Endodermal cell (in vitro differentiated cells): ENCODE measurements at regions not wholly inside any gene's neighbourhood (a gene's known extent, or its start where the extent isn't known, plus 50 kb on each side); places are given as distances from the start of the nearest gene placed in this dataset.
A peak's percentile ranks its signal among the peaks of the same experiment; 100 is the strongest.

Experiments used
- DNase-seq: peaks from one replicate; pipeline ENCODE4 v3.0.0-alpha.2; 2017
- H3K27ac ChIP-seq: 2 replicates; pipeline ENCODE4 v1.5.1; 2013; ENCODE audit warnings: mild to moderate bottlenecking, low read depth, low read length, moderate library complexity
- H3K27me3 ChIP-seq: 2 replicates; pipeline ENCODE4 v1.6.1; 2013; ENCODE audit warnings: mild to moderate bottlenecking, low read length, moderate library complexity; ENCODE audit not compliant: insufficient read depth, control insufficient read depth, poor library complexity, severe bottlenecking
- H3K36me3 ChIP-seq: 2 replicates; pipeline ENCODE4 v1.7.0; 2013; ENCODE audit warnings: mild to moderate bottlenecking, low read length, moderate library complexity; ENCODE audit not compliant: control insufficient read depth, insufficient read depth
- H3K4me1 ChIP-seq: one replicate; pipeline ENCODE4 v1.7.0; 2013; ENCODE audit warnings: low read length; ENCODE audit not compliant: control insufficient read depth, insufficient read depth
- H3K4me3 ChIP-seq: 2 replicates; pipeline ENCODE4 v1.5.1; 2013; ENCODE audit warnings: mild to moderate bottlenecking, low read length, moderate library complexity
- H3K9ac ChIP-seq: 2 replicates; pipeline ENCODE4 v1.6.1; 2013; ENCODE audit warnings: mild to moderate bottlenecking, low read length, moderate library complexity; ENCODE audit not compliant: poor library complexity, severe bottlenecking; ENCODE audit errors: extremely low read depth
- H3K9me3 ChIP-seq: 2 replicates; pipeline ENCODE4 v1.6.1; 2013; ENCODE audit warnings: mild to moderate bottlenecking, low read length, moderate library complexity; ENCODE audit not compliant: control insufficient read depth
- H3K27ac Mint-ChIP-seq: 2 replicates; pipeline ENCODE4 v1.8.0; 2020; ENCODE audit warnings: mixed read lengths
- H3K27me3 Mint-ChIP-seq: 2 replicates; pipeline ENCODE4 v1.8.0; 2021; ENCODE audit warnings: mild to moderate bottlenecking, mixed read lengths; ENCODE audit not compliant: insufficient read depth
- H3K36me3 Mint-ChIP-seq: 2 replicates; pipeline ENCODE4 v1.8.0; 2020; ENCODE audit warnings: low read depth, mixed read lengths
- H3K4me1 Mint-ChIP-seq: 2 replicates; pipeline ENCODE4 v1.8.0; 2020; ENCODE audit warnings: mixed read lengths
- H3K4me3 Mint-ChIP-seq: 2 replicates; pipeline ENCODE4 v1.8.0; 2020; ENCODE audit warnings: mild to moderate bottlenecking, moderate library complexity, mixed read lengths
- H3K9me3 Mint-ChIP-seq: 2 replicates; pipeline ENCODE4 v1.8.0; 2020; ENCODE audit warnings: mild to moderate bottlenecking, mixed read lengths
- WGBS, 2 experiments: methylation state at CpG; one replicate each; pipeline versions ENCODE4 v1.1.5 to v1.1.7; 2013; ENCODE audit warnings: missing lambda C conversion rate in 2 of 2, mixed read lengths in 1 of 2; ENCODE audit not compliant: insufficient coverage in 1 of 2, insufficient read length in 1 of 2; 5-methylcytosine and 5-hydroxymethylcytosine counted together
- TF ChIP-seq, protein P1 (sequence below): fragments of 200-600 bp; sonication (generic); conservative IDR thresholded peaks from 2 replicates; pipeline ENCODE4 v1.5.0; 2021; ENCODE audit warnings: antibody characterized with exemption, mild to moderate bottlenecking

DNA sequence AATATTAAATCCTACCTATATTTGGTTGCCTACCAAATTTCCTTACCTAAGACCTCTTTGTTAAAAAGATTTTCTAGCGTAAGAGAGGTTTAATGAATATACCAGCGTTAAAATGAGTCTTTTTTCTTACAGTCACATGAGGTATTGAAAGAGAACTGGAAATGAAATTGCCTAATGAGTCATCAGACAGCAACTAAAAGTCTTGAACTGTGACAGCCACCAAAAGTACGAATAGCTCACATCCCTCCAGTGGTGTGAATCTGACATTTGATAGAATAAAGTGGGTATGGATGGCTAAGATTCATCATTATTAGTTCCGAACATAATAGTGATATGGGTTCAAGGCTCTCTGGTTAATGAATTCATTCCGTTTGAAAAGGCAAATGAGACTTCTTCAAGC is 1297.3 kb downstream of the AACS start:
- WGBS, 2 experiments = 89% methylated on average over 3 to 5 of the region's 5 CpGs
- no peak overlapping the region for H3K27ac ChIP-seq
- H3K9me3 ChIP-seq = no peaks in the 10 kb centered on the region
- H3K4me3 ChIP-seq = no peak overlapping the region
- H3K36me3 Mint-ChIP-seq = no peaks in the 10 kb centered on the region
- peaks cover 1% of the 10 kb centered on the region for H3K9me3 Mint-ChIP-seq
- no peak for DNase-seq
- no peak overlapping the region for H3K27ac Mint-ChIP-seq
- H3K4me1 ChIP-seq = no peaks in the 10 kb centered on the region
- no peaks in the 10 kb centered on the region for H3K27me3 ChIP-seq
- H3K27me3 Mint-ChIP-seq = no peaks in the 10 kb centered on the region
- no peak overlapping the region for H3K9ac ChIP-seq
- no peaks in the 10 kb centered on the region for H3K36me3 ChIP-seq
- no peak overlapping the region for H3K4me3 Mint-ChIP-seq
- TF ChIP-seq, protein P1, sequence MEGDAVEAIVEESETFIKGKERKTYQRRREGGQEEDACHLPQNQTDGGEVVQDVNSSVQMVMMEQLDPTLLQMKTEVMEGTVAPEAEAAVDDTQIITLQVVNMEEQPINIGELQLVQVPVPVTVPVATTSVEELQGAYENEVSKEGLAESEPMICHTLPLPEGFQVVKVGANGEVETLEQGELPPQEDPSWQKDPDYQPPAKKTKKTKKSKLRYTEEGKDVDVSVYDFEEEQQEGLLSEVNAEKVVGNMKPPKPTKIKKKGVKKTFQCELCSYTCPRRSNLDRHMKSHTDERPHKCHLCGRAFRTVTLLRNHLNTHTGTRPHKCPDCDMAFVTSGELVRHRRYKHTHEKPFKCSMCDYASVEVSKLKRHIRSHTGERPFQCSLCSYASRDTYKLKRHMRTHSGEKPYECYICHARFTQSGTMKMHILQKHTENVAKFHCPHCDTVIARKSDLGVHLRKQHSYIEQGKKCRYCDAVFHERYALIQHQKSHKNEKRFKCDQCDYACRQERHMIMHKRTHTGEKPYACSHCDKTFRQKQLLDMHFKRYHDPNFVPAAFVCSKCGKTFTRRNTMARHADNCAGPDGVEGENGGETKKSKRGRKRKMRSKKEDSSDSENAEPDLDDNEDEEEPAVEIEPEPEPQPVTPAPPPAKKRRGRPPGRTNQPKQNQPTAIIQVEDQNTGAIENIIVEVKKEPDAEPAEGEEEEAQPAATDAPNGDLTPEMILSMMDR = no peak
- no peaks in the 10 kb centered on the region for H3K4me1 Mint-ChIP-seq

DNA sequence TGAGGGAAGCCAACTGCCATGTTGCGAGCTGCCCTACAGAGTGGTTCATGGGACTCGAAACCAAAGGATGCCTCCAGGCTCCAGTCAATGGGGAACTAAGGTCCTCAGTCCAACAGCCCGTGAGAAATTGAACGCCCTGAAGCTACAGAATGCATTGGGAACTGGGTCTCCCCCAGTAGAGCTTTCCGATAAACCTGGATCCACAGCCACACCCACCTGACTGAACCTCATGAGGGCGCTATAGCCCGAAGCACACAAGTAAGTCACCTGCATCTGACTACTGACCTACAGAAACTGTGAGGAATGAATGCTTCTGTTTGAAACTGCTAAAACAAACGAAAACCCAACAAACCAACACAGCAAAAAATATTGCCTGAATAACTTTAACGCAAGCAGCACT is 1297.7 kb downstream of the AACS start:
- TF ChIP-seq, protein P1 = peak; percentile 75

DNA sequence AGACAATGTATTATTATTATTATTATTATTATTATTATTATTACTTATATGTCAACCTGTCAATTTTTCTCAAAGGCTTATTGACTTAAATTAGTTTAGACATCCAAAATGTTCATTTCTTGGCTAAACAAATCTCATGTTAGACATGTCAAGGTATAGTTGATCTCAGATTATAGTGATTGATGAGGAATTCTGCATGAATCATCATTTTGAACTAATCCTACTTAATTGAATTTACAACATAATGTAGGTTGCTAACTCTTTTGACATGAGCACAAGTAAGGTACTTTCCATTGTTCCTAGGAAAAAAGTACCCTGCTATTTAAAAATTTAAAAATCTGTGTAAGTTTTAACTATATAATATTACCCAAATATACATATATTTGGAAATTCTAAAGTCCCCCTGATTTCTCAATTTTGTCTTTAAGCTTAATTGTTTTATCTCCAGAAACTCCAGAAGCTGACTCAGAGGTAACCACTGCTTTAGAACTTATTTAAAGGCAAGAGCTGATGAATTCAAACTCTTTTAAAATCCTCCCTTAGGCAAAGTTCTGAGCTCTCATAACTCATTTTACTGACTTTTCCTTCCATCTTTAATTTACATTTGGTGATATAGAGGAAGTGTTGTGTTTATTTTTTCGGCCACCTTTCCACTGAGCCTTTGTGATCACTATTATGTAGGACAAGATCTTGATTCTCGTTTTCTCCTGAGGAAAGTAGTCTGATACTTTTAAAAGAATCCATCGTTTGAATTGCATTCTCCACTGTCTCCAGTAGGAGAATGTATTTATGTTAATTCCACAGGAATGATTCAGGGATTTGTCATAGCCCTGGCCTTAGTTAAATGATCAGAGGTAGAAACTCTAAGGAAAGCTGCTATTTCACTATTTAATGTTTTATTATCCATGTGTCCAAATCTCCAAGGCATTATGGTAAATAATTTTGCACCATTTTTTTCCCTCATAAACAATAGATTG is 1304.5 kb downstream of the AACS start:
- no peaks in the 10 kb centered on the region for H3K9me3 Mint-ChIP-seq
- no peaks in the 10 kb centered on the region for H3K36me3 ChIP-seq
- H3K27ac Mint-ChIP-seq = peak overlapping the region; percentile 28
- TF ChIP-seq, protein P1 = peak; percentile 57
- no peak overlapping the region for H3K27ac ChIP-seq
- H3K27me3 Mint-ChIP-seq = no peaks in the 10 kb centered on the region
- H3K4me3 ChIP-seq = no peak overlapping the region
- no peak overlapping the region for H3K4me3 Mint-ChIP-seq
- no peak overlapping the region for H3K9ac ChIP-seq
- DNase-seq = no peak
- no peaks in the 10 kb centered on the region for H3K4me1 ChIP-seq
- WGBS, 2 experiments = 43 to 64% methylated on average over 2 to 3 of the region's 3 CpGs
- H3K4me1 Mint-ChIP-seq = peaks cover 3% of the 10 kb centered on the region
- no peaks in the 10 kb centered on the region for H3K27me3 ChIP-seq
- H3K36me3 Mint-ChIP-seq = no peaks in the 10 kb centered on the region
- H3K9me3 ChIP-seq = no peaks in the 10 kb centered on the region

More for the DNA sequence above, 1297.7 kb downstream of the AACS start:
- Histone ChIP-seq H3K4me1 (no peaks in the 10 kb centered on the region), H3K27ac (no peak overlapping the region), H3K9ac (no peak overlapping the region), H3K9me3 (no peaks in the 10 kb centered on the region), H3K27me3 (no peaks in the 10 kb centered on the region), H3K4me3 (no peak overlapping the region), H3K36me3 (no peaks in the 10 kb centered on the region)
- 86 to 90% methylated on average over 7 to 9 of the region's 9 CpGs for WGBS, 2 experiments
- H3K9me3 Mint-ChIP-seq = peaks cover 1% of the 10 kb centered on the region
- no peak overlapping the region for H3K27ac Mint-ChIP-seq
- H3K4me3 Mint-ChIP-seq = no peak overlapping the region
- H3K4me1 Mint-ChIP-seq = no peaks in the 10 kb centered on the region
- DNase-seq = peak; percentile 89
- H3K36me3 Mint-ChIP-seq = no peaks in the 10 kb centered on the region
- H3K27me3 Mint-ChIP-seq = no peaks in the 10 kb centered on the region
